Breast epithelium (tissue), 4 donors: ENCODE measurements at regions not wholly inside any gene's neighbourhood (a gene's known extent, or its start where the extent isn't known, plus 50 kb on each side); places are given as distances from the start of the nearest gene placed in this dataset.

Source experiments
- DNase-seq, 2 donors: peaks; one replicate each; pipeline ENCODE4 v3.0.0-alpha.2; 2019; ENCODE audit warnings: low spot score in 2 of 2
- H3K27ac ChIP-seq, 2 donors: fragments of 200-600 bp; sonication (generic) in 1 of 2; one replicate each; pipeline ENCODE4 v1.5.1; 2016 to 2019; ENCODE audit warnings: mild to moderate bottlenecking in 1 of 2
- H3K27me3 ChIP-seq, 2 donors: fragments of 200-600 bp; sonication (generic) in 1 of 2; one replicate each; pipeline versions ENCODE4 v1.5.1 to v1.6.0; 2017 to 2019; ENCODE audit warnings: control low read depth in 1 of 2, mild to moderate bottlenecking in 1 of 2
- H3K36me3 ChIP-seq: fragments of 200-600 bp; one replicate; pipeline ENCODE4 v1.5.1; 2019
- H3K4me1 ChIP-seq, 2 donors: fragments of 200-600 bp; sonication (generic); one replicate each; pipeline ENCODE4 v1.5.1; 2016 to 2019; ENCODE audit warnings: control low read depth in 1 of 2
- H3K4me3 ChIP-seq, 3 donors: fragments of 200-600 bp; sonication (generic); 1 replicate in 2 of 3; 2 replicates in 1 of 3; pipeline ENCODE4 v1.5.1; 2016 to 2019; ENCODE audit warnings: mild to moderate bottlenecking in 3 of 3, moderate library complexity in 2 of 3
- H3K9me3 ChIP-seq, 2 donors: fragments of 200-600 bp; sonication (generic) in 1 of 2; one replicate each; pipeline ENCODE4 v1.5.1; 2016 to 2019; ENCODE audit warnings: control low read depth in 1 of 2
- CTCF ChIP-seq, 3 donors: fragments of 450-650 bp; IDR thresholded peaks; one replicate each; pipeline ENCODE4 v1.5.1; 2016 to 2017; ENCODE audit warnings: antibody characterized with exemption in 3 of 3, mild to moderate bottlenecking in 3 of 3, moderate library complexity in 3 of 3
- POLR2A ChIP-seq: fragments of 450-650 bp; IDR thresholded peaks from one replicate; pipeline ENCODE4 v1.6.1; 2016; ENCODE audit warnings: antibody characterized with exemption, mild to moderate bottlenecking, moderate library complexity
- POLR2AphosphoS5 ChIP-seq, 3 donors: sonication (generic); formaldehyde crosslinking; IDR thresholded peaks; one replicate each; pipeline ENCODE4 v1.6.1; 2017; ENCODE audit warnings: antibody characterized with exemption in 3 of 3
- intact Hi-C: fragments of 100-400 bp; cut with DNase I; formaldehyde crosslinking; loops from one replicate; pipeline ENCODE4 v1.15.1; 2023; ENCODE audit warnings: low total_unique reads

DNA sequence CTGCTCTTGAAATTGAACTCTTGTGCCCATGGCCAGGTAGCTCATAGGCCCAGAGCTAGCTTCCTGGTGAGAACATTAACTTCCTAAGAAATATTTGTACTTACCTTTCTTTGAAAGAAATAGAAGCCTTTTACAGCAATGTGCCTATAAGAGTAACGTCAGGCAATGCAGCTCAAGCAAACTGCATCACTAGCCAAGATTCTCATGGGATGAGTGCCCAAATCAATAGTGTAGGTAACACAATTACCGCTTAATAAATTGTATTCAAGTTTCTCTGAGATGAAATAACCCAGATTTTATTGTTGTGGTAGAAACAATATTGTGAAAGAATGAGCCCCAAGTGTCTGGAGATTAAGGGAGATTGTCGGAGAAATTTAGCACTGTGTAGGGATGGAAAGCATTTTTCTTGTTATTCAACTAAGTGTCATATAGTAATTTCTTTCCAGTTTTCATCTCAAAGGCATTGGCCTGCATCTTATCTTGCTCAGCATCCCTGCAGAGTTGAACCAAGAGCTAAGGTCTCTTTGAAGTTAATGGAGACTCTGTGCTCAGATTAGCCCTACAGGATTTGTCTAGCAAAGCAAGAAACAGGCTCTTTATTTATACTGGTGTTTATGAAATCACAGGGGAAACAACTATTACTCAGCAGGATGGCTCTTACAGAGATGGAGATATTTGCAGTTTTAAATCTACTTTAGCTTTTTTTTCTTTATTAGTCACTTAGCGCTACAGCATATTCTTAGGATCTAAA lies 321.0 kb upstream of the PDGFD start:
- no peaks in the 10 kb centered on the region for H3K4me1 ChIP-seq
- intact Hi-C loops, result no loop called here
- peaks cover 5 to 28% of the 10 kb centered on the region in 2 donors for H3K9me3 ChIP-seq
- no peak for TF ChIP-seq CTCF (IDR thresholded peaks at IDR 0.05)
- TF ChIP-seq POLR2A, result no peak
- TF ChIP-seq POLR2AphosphoS5 (IDR thresholded peaks at IDR 0.05), result no peak
- H3K36me3 ChIP-seq, result no peaks in the 10 kb centered on the region
- no peak for DNase-seq
- no peak overlapping the region for H3K27ac ChIP-seq
- H3K4me3 ChIP-seq, result no peak overlapping the region
- H3K27me3 ChIP-seq, result no peaks in the 10 kb centered on the region

GRCh38 chr11:104476898-104477297 lies 313.0 kb upstream of the PDGFD start:
- Histone ChIP-seq H3K27ac (no peak overlapping the region), H3K4me1 (no peaks in the 10 kb centered on the region), H3K9me3 (peaks cover 0 to 4% of the 10 kb centered on the region in 2 donors), H3K4me3 (no peak overlapping the region), H3K27me3 (no peaks in the 10 kb centered on the region), H3K36me3 (no peaks in the 10 kb centered on the region)
- TF ChIP-seq CTCF (IDR thresholded peaks at IDR 0.05) (no peak), POLR2A (no peak), POLR2AphosphoS5 (IDR thresholded peaks at IDR 0.05) (no peak)
- intact Hi-C loops, result no loop called here
- DNase-seq, result no peak

DNA sequence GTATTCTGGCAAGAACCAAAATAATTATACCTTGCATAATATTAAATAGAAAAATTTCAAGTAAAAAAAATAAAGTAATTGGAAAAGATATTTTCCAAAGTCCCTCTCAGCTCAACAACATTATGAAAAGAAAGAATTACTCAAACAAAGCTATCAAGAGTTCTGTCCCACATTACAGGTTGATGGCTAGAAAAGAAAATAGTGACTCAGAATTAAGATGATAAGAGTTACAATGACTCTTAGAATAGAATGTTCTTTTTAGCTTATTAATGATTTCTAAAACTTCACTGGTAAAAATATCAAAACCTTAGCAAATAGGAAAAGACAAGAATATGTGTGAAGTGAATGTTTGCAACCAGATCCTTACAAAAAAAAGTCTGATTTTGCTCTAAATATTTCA lies 312.5 kb upstream of the PDGFD start:
- TF ChIP-seq POLR2AphosphoS5 (IDR thresholded peaks at IDR 0.05), result no peak
- no peak for TF ChIP-seq CTCF (IDR thresholded peaks at IDR 0.05)
- TF ChIP-seq POLR2A, result no peak
- DNase-seq, result no peak

DNA sequence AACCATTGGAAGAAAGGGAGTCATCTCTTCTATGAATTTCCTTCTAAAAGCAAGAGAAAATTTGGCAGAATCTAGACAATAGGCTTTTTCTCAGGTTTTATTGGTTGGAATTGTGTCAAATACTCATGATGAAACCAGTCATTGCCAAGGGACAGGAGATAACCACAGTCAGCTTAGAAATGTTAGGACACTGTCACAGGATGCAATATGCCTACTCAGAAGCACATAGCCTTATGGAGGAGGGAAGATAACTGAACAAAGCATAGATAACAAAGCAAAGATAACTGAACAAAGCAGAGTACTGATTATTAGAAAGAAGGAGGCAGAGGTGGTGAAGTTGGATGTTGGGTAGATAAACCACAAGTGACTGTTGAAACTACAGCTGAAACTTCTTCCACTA lies 303.5 kb upstream of the PDGFD start:
- H3K27ac ChIP-seq, result no peak overlapping the region
- no peaks in the 10 kb centered on the region for H3K9me3 ChIP-seq
- no peak for DNase-seq
- no peaks in the 10 kb centered on the region for H3K27me3 ChIP-seq
- H3K36me3 ChIP-seq, result no peaks in the 10 kb centered on the region
- H3K4me1 ChIP-seq, result no peaks in the 10 kb centered on the region
- TF ChIP-seq CTCF (IDR thresholded peaks at IDR 0.05), result no peak
- TF ChIP-seq POLR2AphosphoS5 (IDR thresholded peaks at IDR 0.05), result no peak
- TF ChIP-seq POLR2A, result no peak
- intact Hi-C loops, result no loop called here
- no peak overlapping the region for H3K4me3 ChIP-seq

More for the DNA sequence above, 312.5 kb upstream of the PDGFD start:
- intact Hi-C loops, result no loop called here
- no peak overlapping the region for H3K4me3 ChIP-seq
- H3K9me3 ChIP-seq, result no peaks in the 10 kb centered on the region
- H3K36me3 ChIP-seq, result no peaks in the 10 kb centered on the region
- no peak overlapping the region for H3K27ac ChIP-seq
- H3K27me3 ChIP-seq, result no peaks in the 10 kb centered on the region
- H3K4me1 ChIP-seq, result no peaks in the 10 kb centered on the region

DNA sequence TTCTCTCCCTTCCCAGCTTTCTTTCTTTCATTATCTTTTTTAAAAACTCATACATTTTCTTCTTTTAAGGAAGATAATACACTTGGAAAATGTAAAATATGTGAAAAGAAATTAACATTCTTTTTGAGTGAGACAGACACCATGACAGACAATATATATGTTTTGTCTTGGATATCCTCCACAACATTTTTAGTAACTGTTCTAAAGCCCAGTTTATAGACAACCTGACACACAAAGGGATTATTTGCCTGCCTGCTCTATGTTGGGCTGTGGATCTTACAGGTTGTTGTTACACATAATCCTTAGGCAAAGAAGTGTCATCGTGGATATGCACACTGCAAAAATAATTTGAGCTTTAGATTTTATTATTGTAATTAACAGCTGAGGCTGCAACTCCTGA lies 301.4 kb upstream of the PDGFD start:
- intact Hi-C loops, result no loop called here
- Histone ChIP-seq H3K27me3 (no peaks in the 10 kb centered on the region), H3K36me3 (no peaks in the 10 kb centered on the region), H3K4me1 (no peaks in the 10 kb centered on the region), H3K27ac (no peak overlapping the region), H3K9me3 (no peaks in the 10 kb centered on the region), H3K4me3 (no peak overlapping the region)
- no peak for TF ChIP-seq POLR2AphosphoS5 (IDR thresholded peaks at IDR 0.05)
- TF ChIP-seq POLR2A, result no peak
- no peak for TF ChIP-seq CTCF (IDR thresholded peaks at IDR 0.05)
- no peak for DNase-seq
